Tibial nerve (tissue), 4 donors: ENCODE measurements at regions not wholly inside any gene's neighbourhood (a gene's known extent, or its start where the extent isn't known, plus 50 kb on each side); places are given as distances from the start of the nearest gene placed in this dataset.

ENCODE experiments used
- DNase-seq, 2 donors: peaks; one replicate each; pipeline ENCODE4 v3.0.0-alpha.2; 2019; ENCODE audit warnings: low spot score in 2 of 2
- H3K27ac ChIP-seq, 4 donors: fragments of 200-600 bp; sonication (generic) in 3 of 4; one replicate each; pipeline ENCODE4 v1.5.1; 2017 to 2019; ENCODE audit warnings: mild to moderate bottlenecking in 1 of 4
- H3K27me3 ChIP-seq, 2 donors: fragments of 200-600 bp; sonication (generic) in 1 of 2; one replicate each; pipeline versions ENCODE4 v1.5.1 to v1.6.0; 2017 to 2019
- H3K36me3 ChIP-seq, 3 donors: fragments of 200-600 bp; sonication (generic); one replicate each; pipeline ENCODE4 v1.5.1; 2018 to 2019
- H3K4me1 ChIP-seq, 4 donors: fragments of 200-600 bp; sonication (generic) in 3 of 4; one replicate each; pipeline ENCODE4 v1.5.1; 2017 to 2019
- H3K4me3 ChIP-seq, 4 donors: fragments of 200-600 bp; sonication (generic) in 3 of 4; one replicate each; pipeline ENCODE4 v1.5.1; 2017 to 2019; ENCODE audit warnings: mild to moderate bottlenecking in 1 of 4, moderate library complexity in 1 of 4
- H3K9me3 ChIP-seq, 4 donors: fragments of 200-600 bp; sonication (generic) in 3 of 4; one replicate each; pipeline ENCODE4 v1.5.1; 2017 to 2019
- EP300 ChIP-seq, 2 donors: sonication (generic); formaldehyde crosslinking; IDR thresholded peaks; one replicate each; pipeline ENCODE4 v1.6.1; 2017; ENCODE audit warnings: antibody characterized with exemption in 2 of 2, mild to moderate bottlenecking in 1 of 2
- POLR2A ChIP-seq, 2 donors: fragments of 450-650 bp; IDR thresholded peaks; one replicate each; pipeline ENCODE4 v1.6.1; 2017; ENCODE audit warnings: antibody characterized with exemption in 2 of 2, mild to moderate bottlenecking in 2 of 2, moderate library complexity in 2 of 2
- WGBS, 2 donors: methylation state at CpG; one replicate each; pipeline ENCODE4 v1.1.5; 2018; 5-methylcytosine and 5-hydroxymethylcytosine counted together
- TF ChIP-seq, protein P1 (sequence below), 5 experiments: fragments of 200-600 bp in 3 of 5; fragments of 450-650 bp in 2 of 5; sonication (generic) in 3 of 5; IDR thresholded peaks; one replicate each; pipeline ENCODE4 v1.5.1; 2016 to 2019; ENCODE audit warnings: antibody characterized with exemption in 5 of 5, mild to moderate bottlenecking in 3 of 5, moderate library complexity in 2 of 5

DNA sequence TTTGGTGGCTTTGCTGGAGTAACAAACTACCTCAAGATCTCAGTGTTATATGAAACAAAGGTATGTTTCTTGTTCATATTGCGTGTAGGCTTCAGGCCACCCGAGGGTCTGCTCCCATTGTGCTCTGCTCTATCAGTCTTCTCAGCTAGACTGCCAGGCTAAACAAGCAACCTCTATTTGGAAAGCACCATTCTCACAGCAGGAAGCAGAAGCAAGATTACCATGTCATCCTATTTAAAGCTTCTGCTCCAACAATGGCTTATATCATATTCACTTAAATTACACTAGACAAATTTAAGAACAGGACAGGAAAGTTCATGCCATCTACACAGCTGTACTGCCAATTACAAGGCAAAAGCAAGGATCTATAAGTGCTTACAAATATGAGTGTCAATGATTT, 385.8 kb downstream of the PPARGC1A start:
- H3K27ac ChIP-seq: no peak overlapping the region
- H3K4me1 ChIP-seq: no peaks in the 10 kb centered on the region
- no peaks in the 10 kb centered on the region for H3K36me3 ChIP-seq
- WGBS, 2 donors: 29 to 37% methylated on average over 2 of the region's 2 CpGs
- H3K4me3 ChIP-seq: no peak overlapping the region
- no peaks in the 10 kb centered on the region for H3K27me3 ChIP-seq
- H3K9me3 ChIP-seq: no peaks in the 10 kb centered on the region
- no peak for DNase-seq
- TF ChIP-seq, protein P1, sequence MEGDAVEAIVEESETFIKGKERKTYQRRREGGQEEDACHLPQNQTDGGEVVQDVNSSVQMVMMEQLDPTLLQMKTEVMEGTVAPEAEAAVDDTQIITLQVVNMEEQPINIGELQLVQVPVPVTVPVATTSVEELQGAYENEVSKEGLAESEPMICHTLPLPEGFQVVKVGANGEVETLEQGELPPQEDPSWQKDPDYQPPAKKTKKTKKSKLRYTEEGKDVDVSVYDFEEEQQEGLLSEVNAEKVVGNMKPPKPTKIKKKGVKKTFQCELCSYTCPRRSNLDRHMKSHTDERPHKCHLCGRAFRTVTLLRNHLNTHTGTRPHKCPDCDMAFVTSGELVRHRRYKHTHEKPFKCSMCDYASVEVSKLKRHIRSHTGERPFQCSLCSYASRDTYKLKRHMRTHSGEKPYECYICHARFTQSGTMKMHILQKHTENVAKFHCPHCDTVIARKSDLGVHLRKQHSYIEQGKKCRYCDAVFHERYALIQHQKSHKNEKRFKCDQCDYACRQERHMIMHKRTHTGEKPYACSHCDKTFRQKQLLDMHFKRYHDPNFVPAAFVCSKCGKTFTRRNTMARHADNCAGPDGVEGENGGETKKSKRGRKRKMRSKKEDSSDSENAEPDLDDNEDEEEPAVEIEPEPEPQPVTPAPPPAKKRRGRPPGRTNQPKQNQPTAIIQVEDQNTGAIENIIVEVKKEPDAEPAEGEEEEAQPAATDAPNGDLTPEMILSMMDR (IDR thresholded peaks at IDR 0.05): no peak
- TF ChIP-seq EP300 (IDR thresholded peaks at IDR 0.05) (no peak), POLR2A (IDR thresholded peaks at IDR 0.05) (no peak)

DNA sequence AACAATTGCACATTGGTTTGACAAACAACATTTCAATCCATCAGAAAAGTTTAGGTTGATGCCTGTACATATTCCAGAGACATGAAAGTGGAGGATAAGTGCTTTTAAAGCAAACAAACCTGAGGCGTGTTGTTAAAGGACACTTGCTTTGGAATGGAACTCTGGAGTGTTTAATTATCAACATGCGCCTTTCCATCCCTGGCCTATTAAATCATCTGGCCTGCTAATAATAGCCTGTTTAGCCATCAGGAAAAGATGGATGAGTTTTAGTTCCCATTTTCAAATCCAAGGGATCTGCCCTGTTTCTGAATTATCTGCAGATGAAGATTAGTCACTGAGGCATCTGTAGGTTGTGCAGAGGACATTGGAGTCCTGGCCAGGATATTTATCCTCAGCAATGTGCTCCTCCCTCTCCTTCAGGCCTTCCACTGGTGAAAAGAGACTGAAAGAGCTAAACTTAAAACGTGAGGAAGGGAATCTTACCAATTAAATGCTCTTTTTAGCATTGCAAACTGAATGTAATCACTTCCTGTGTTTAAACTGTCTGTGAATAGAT, 388.9 kb downstream of the PPARGC1A start:
- TF ChIP-seq EP300 (IDR thresholded peaks at IDR 0.05): no peak
- TF ChIP-seq, protein P1 (IDR thresholded peaks at IDR 0.05): no peak
- TF ChIP-seq POLR2A (IDR thresholded peaks at IDR 0.05): no peak
- H3K9me3 ChIP-seq: peaks cover 0 to 6% (median 1%) of the 10 kb centered on the region in 4 donors
- WGBS, 2 donors: 52 to 55% methylated on average over 3 of the region's 3 CpGs
- no peaks in the 10 kb centered on the region for H3K27me3 ChIP-seq
- no peak overlapping the region for H3K27ac ChIP-seq
- no peak overlapping the region for H3K4me3 ChIP-seq
- no peaks in the 10 kb centered on the region for H3K36me3 ChIP-seq
- H3K4me1 ChIP-seq: no peaks in the 10 kb centered on the region
- DNase-seq: no peak

DNA sequence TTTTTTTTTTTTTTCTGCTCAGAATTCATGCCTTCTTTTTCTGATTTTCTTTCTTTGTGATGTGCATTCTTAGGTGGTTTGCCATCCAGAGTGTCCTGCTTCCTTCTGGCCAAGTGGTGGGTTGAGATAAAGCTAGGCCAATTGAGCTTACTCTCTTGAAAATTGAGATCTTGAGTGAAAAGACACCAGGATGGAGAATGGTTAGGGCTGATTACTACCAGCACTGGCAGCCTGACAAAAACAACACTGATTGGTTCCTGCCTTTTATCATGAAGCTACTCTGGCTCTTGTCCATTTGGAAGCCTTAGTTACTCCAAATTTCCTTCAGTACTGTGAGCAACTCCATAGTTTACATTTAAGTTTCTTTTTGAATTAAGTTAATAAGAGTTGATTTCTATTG, 404.0 kb downstream of the PPARGC1A start:
- TF ChIP-seq POLR2A (IDR thresholded peaks at IDR 0.05): no peak
- no peak for DNase-seq

DNA sequence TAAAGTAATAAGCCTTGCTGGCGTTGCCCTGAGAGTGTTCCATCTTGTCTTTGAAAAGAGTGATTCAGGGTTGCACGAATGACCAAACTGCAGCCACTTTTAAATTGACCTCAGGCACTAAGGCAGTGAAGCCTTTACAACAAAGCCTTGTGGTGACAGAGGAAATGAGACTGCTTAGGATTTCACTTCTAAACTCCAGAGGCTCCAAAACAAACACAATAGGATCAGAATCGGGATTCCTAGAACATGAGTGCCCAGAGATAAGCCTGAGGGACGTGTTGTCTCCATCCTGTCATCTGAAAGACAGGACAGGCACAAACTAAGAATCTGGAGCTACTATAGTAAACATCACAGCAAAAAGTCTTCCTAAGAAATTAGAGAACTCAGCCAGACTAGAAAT, 405.2 kb downstream of the PPARGC1A start:
- WGBS, 2 donors: 14 to 18% methylated on average over 4 of the region's 4 CpGs
- no peak for TF ChIP-seq POLR2A (IDR thresholded peaks at IDR 0.05)
- TF ChIP-seq, protein P1 (IDR thresholded peaks at IDR 0.05): no peak
- no peak for TF ChIP-seq EP300 (IDR thresholded peaks at IDR 0.05)
- Histone ChIP-seq H3K36me3 (no peaks in the 10 kb centered on the region), H3K27me3 (no peaks in the 10 kb centered on the region), H3K4me3 (no peak overlapping the region), H3K9me3 (no peaks in the 10 kb centered on the region), H3K4me1 (peaks cover 0 to 4% (median 0%) of the 10 kb centered on the region in 4 donors), H3K27ac (no peak overlapping the region)
- no peak for DNase-seq

More for the DNA sequence above, 404.0 kb downstream of the PPARGC1A start:
- Histone ChIP-seq H3K4me3 (no peak overlapping the region), H3K9me3 (no peaks in the 10 kb centered on the region), H3K27ac (no peak overlapping the region), H3K36me3 (no peaks in the 10 kb centered on the region), H3K27me3 (no peaks in the 10 kb centered on the region), H3K4me1 (peaks cover 0 to 4% (median 0%) of the 10 kb centered on the region in 4 donors)

DNA sequence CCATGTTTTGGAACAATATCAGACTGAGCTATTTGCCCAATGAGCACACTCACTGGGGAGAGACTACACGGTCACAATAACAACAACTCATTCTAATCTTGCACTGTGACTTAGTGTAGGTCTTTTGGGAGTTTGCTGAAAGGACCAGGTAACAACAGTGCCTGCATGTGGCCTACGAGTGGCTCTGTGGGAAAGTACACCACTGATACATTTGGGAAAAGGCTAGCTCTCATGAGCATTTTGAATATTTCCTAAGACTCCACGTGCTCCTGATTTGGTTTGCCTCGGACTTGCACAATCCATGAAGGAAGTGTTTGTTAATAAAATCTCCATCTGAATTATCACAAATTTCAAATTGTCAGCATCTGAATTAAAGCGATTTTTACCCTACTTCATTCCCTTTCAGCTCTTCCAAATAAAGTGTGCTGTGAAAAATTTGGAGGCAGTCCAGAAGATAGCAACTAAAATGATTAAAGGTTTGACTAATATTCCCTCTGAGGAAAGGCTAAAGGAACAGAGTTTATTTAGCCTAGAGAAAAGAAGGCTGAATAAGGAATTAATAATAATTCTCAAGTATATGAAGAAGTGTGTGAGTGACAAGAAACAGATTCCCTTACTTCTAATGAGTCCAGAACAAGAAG, 406.4 kb downstream of the PPARGC1A start:
- no peak for DNase-seq
- 49 to 56% methylated on average over 5 of the region's 5 CpGs for WGBS, 2 donors

More for the DNA sequence above, 406.4 kb downstream of the PPARGC1A start:
- Histone ChIP-seq H3K27me3 (no peaks in the 10 kb centered on the region), H3K4me1 (peaks cover 0 to 4% (median 0%) of the 10 kb centered on the region in 4 donors), H3K36me3 (no peaks in the 10 kb centered on the region), H3K9me3 (no peaks in the 10 kb centered on the region), H3K4me3 (no peak overlapping the region), H3K27ac (no peak overlapping the region)
- peak in 1 of 2 donors; percentile 36 for TF ChIP-seq EP300 (IDR thresholded peaks at IDR 0.05)
- TF ChIP-seq, protein P1 (IDR thresholded peaks at IDR 0.05): no peak
